ENCODE measurements at regions not wholly inside any gene's neighbourhood (a gene's known extent, or its start where the extent isn't known, plus 50 kb on each side); places are given as distances from the start of the nearest gene placed in this dataset.

DNA sequence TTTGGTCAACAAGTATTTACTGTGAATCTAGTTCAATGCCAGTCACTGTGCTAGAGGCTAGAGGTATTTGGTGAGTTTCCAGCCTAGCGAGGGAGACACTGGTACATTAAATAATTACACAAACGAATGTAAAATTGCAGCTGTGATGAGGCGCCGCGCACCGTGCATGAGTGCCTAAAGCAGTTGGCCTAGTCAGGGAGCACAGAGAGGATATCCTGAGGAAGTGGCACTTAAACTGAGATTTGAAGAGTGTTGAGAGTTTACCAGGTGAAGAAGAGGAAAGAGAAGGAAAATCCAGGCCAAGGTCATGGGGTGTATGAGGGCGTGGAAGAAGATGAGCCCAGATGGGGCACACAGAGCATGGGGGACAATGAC is 157.6 kb upstream of the NDUFV2 start:
- Histone ChIP-seq H3K9me3 (no peaks in the 10 kb centered on the region), H3K4me1 (peaks cover 16% of the 10 kb centered on the region), H3K27ac (no peak overlapping the region), H3K36me3 (no peaks in the 10 kb centered on the region), H3K27me3 (no peaks in the 10 kb centered on the region), H3K4me3 (no peak overlapping the region)
- no peak for DNase-seq (ENCODE audit: extremely low spot score in 2 of 2)
- TF ChIP-seq POLR2A (IDR thresholded peaks at IDR 0.05), result no peak
- no peak for TF ChIP-seq POLR2AphosphoS5 (IDR thresholded peaks at IDR 0.05; ENCODE audit: insufficient read depth in 1 of 2, low read depth in 1 of 2)
- no peak for TF ChIP-seq CTCF (IDR thresholded peaks at IDR 0.05)
- intact Hi-C loops (cut with DNase I), result no loop called here

- H3K27ac ChIP-seq, result no peak overlapping the region
- no peak for TF ChIP-seq CTCF (IDR thresholded peaks at IDR 0.05)
- H3K4me1 ChIP-seq, result peaks cover 16% of the 10 kb centered on the region
- no peak for DNase-seq (ENCODE audit: extremely low spot score in 2 of 2)
- H3K4me3 ChIP-seq, result no peak overlapping the region
- intact Hi-C loops (cut with DNase I), result no loop called here
- no peaks in the 10 kb centered on the region for H3K9me3 ChIP-seq
- no peaks in the 10 kb centered on the region for H3K36me3 ChIP-seq
- no peaks in the 10 kb centered on the region for H3K27me3 ChIP-seq
These were observed 157.0 kb upstream of the NDUFV2 start for GRCh38 chr18:8945514-8945913.

- intact Hi-C loops (cut with DNase I), result no loop called here
- no peak for DNase-seq (ENCODE audit: extremely low spot score in 2 of 2)
- TF ChIP-seq POLR2A (IDR thresholded peaks at IDR 0.05) (no peak), CTCF (IDR thresholded peaks at IDR 0.05) (no peak), POLR2AphosphoS5 (IDR thresholded peaks at IDR 0.05; ENCODE audit: insufficient read depth in 1 of 2, low read depth in 1 of 2) (no peak)
- Histone ChIP-seq H3K27ac (no peak overlapping the region), H3K4me3 (no peak overlapping the region), H3K4me1 (peaks cover 16% of the 10 kb centered on the region), H3K27me3 (no peaks in the 10 kb centered on the region), H3K36me3 (no peaks in the 10 kb centered on the region), H3K9me3 (no peaks in the 10 kb centered on the region)
These were observed 156.2 kb upstream of the NDUFV2 start for GRCh38 chr18:8946066-8946838.

DNA sequence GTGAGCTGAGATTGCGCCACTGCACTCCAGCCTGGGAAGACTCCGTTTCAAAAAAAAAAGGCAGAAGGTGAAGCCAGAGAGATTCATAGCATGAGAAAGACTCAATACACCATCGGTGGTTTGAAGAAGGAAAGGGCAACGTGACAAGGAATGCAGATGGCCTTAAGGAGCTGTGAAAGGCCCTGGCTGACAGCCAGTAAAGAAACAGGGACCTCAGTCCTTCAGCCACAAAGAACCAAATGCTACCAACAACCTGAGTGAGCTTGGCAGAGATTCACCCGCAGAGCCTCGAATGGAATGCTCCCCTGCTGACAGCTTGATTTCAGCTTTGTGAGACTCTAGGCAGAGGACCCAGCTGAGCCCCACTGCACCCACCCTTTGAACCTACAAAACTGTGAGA is 154.9 kb upstream of the NDUFV2 start:
- intact Hi-C loops (cut with DNase I), result no loop called here
- no peak overlapping the region for H3K27ac ChIP-seq
- no peak for DNase-seq (ENCODE audit: extremely low spot score in 2 of 2)

More for the DNA sequence above, 154.9 kb upstream of the NDUFV2 start:
- Histone ChIP-seq H3K36me3 (no peaks in the 10 kb centered on the region), H3K9me3 (no peaks in the 10 kb centered on the region), H3K27me3 (no peaks in the 10 kb centered on the region), H3K4me3 (no peak overlapping the region), H3K4me1 (peaks cover 16% of the 10 kb centered on the region)
- TF ChIP-seq CTCF (IDR thresholded peaks at IDR 0.05) (no peak), POLR2AphosphoS5 (IDR thresholded peaks at IDR 0.05; ENCODE audit: insufficient read depth in 1 of 2, low read depth in 1 of 2) (no peak), POLR2A (IDR thresholded peaks at IDR 0.05) (no peak)
